Hepatocyte (in vitro differentiated cells): ENCODE measurements at regions not wholly inside any gene's neighbourhood (a gene's known extent, or its start where the extent isn't known, plus 50 kb on each side); places are given as distances from the start of the nearest gene placed in this dataset.

Experiments used
- DNase-seq: peaks from one replicate; pipeline ENCODE4 v3.0.0-alpha.2; 2016; ENCODE audit warnings: low spot score
- H2AFZ ChIP-seq: fragments of 200-600 bp; sonication (generic); 2 replicates; pipeline ENCODE4 v1.6.0; 2016; ENCODE audit warnings: antibody characterized with exemption, mild to moderate bottlenecking
- H3K27ac ChIP-seq: fragments of 200-600 bp; sonication (generic); 2 replicates; pipeline ENCODE4 v1.5.1; 2016; ENCODE audit warnings: mild to moderate bottlenecking
- H3K27me3 ChIP-seq: fragments of 200-600 bp; sonication (generic); 2 replicates; pipeline ENCODE4 v1.6.1; 2016
- H3K36me3 ChIP-seq: fragments of 200-600 bp; sonication (generic); replicated peaks from 2 replicates; pipeline ENCODE4 v1.5.1; 2016; ENCODE audit warnings: low read depth; ENCODE audit not compliant: insufficient read depth
- H3K4me1 ChIP-seq: fragments of 200-600 bp; sonication (generic); 2 replicates; pipeline ENCODE4 v1.5.1; 2016; ENCODE audit warnings: mild to moderate bottlenecking, moderate library complexity; ENCODE audit not compliant: insufficient read depth
- H3K4me2 ChIP-seq: fragments of 200-600 bp; sonication (generic); 2 replicates; pipeline ENCODE4 v1.6.0; 2016
- H3K4me3 ChIP-seq: fragments of 200-600 bp; sonication (generic); 2 replicates; pipeline ENCODE4 v1.5.1; 2016; ENCODE audit warnings: mild to moderate bottlenecking
- H3K79me2 ChIP-seq: fragments of 200-600 bp; sonication (generic); 2 replicates; pipeline ENCODE4 v1.6.0; 2017; ENCODE audit warnings: mild to moderate bottlenecking
- H3K9me2 ChIP-seq: fragments of 200-600 bp; sonication (generic); replicated peaks from 2 replicates; pipeline ENCODE4 v1.6.0; 2017; ENCODE audit warnings: mild to moderate bottlenecking; ENCODE audit not compliant: insufficient read depth
- H3K9me3 ChIP-seq: fragments of 200-600 bp; sonication (generic); 2 replicates; pipeline ENCODE4 v1.5.1; 2016; ENCODE audit warnings: low read depth, mild to moderate bottlenecking
- H4K20me1 ChIP-seq: fragments of 200-600 bp; sonication (generic); 2 replicates; pipeline ENCODE4 v1.6.0; 2016; ENCODE audit warnings: mild to moderate bottlenecking; ENCODE audit not compliant: insufficient read depth, poor library complexity, severe bottlenecking
- EZH2 ChIP-seq: fragments of 200-600 bp; sonication (generic); IDR thresholded peaks from 2 replicates; pipeline ENCODE4 v1.6.1; 2016; ENCODE audit warnings: antibody characterized with exemption, mild to moderate bottlenecking, borderline replicate concordance
- EZH2phosphoT487 ChIP-seq: fragments of 200-600 bp; sonication (generic); IDR thresholded peaks from one replicate; pipeline ENCODE4 v1.6.1; 2018; ENCODE audit warnings: antibody characterized with exemption, mild to moderate bottlenecking, low read depth, moderate library complexity; ENCODE audit not compliant: unreplicated experiment, severe bottlenecking
- WGBS: methylation state at CpG from one replicate; pipeline ENCODE4 v1.1.6; 2016; ENCODE audit warnings: low lambda C conversion rate; ENCODE audit errors: missing lambda C conversion rate; 5-methylcytosine and 5-hydroxymethylcytosine counted together
- TF ChIP-seq, protein P1 (sequence below): fragments of 200-600 bp; sonication (generic); IDR thresholded peaks from 2 replicates; pipeline ENCODE4 v1.5.1; 2016; ENCODE audit warnings: antibody characterized with exemption, mild to moderate bottlenecking; ENCODE audit not compliant: poor library complexity

DNA sequence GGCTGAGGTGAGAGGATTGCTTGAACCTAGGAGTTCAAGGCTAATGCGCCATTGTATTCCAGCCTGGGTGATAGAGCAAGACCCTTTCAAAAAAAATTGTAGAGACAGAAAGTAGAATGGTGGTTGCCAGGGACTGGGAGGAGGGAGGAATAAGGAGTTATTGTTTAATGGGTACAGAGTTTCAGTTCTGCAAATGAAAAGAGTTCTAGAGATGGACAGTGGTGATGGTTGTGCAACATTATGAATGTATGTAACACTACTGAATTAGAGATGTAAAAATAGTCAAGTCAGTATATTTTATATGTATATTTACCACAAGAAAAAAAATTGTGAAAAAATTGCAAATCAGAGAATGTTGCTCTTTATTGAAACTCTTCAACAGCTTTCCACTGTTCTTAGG, 266.5 kb upstream of the NPY start:
- 100% methylated on average over 1 of the region's 1 CpG for WGBS
- no peak overlapping the region for H2AFZ ChIP-seq

DNA sequence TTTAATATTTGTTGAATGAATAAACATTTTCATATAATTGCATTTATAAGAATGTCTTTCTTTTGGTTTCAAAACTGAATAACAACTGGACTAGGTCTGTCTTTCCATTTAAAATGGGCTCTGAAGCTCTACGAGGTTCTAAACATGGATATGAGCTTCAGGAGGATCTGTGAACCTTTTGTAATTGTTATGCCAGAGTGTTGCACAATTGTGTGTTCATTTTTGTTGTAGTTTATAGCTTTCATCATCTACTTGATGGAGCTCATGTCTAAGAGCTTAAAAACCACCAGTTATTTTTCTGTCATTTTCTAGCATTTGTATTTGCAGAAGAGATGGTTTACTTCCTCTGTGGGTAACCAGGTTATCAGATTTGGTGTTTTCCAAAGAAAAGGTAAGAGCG, 265.7 kb upstream of the NPY start:
- no peaks in the 10 kb centered on the region for H3K36me3 ChIP-seq
- no peak overlapping the region for H3K4me3 ChIP-seq
- no peak overlapping the region for H3K27ac ChIP-seq
- H3K4me2 ChIP-seq: no peak overlapping the region
- H3K79me2 ChIP-seq: no peaks in the 10 kb centered on the region
- H3K27me3 ChIP-seq: no peaks in the 10 kb centered on the region
- no peak for DNase-seq
- H3K9me3 ChIP-seq: no peaks in the 10 kb centered on the region
- no peaks in the 10 kb centered on the region for H3K4me1 ChIP-seq
- no peak for TF ChIP-seq EZH2
- TF ChIP-seq, protein P1, sequence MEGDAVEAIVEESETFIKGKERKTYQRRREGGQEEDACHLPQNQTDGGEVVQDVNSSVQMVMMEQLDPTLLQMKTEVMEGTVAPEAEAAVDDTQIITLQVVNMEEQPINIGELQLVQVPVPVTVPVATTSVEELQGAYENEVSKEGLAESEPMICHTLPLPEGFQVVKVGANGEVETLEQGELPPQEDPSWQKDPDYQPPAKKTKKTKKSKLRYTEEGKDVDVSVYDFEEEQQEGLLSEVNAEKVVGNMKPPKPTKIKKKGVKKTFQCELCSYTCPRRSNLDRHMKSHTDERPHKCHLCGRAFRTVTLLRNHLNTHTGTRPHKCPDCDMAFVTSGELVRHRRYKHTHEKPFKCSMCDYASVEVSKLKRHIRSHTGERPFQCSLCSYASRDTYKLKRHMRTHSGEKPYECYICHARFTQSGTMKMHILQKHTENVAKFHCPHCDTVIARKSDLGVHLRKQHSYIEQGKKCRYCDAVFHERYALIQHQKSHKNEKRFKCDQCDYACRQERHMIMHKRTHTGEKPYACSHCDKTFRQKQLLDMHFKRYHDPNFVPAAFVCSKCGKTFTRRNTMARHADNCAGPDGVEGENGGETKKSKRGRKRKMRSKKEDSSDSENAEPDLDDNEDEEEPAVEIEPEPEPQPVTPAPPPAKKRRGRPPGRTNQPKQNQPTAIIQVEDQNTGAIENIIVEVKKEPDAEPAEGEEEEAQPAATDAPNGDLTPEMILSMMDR: no peak
- no peak for TF ChIP-seq EZH2phosphoT487
- H2AFZ ChIP-seq: no peak overlapping the region
- H4K20me1 ChIP-seq: no peaks in the 10 kb centered on the region
- no peaks in the 10 kb centered on the region for H3K9me2 ChIP-seq
- 83% methylated on average over 2 of the region's 2 CpGs for WGBS

More for the DNA sequence above, 266.5 kb upstream of the NPY start:
- H3K9me3 ChIP-seq: no peaks in the 10 kb centered on the region
- no peak overlapping the region for H3K4me3 ChIP-seq
- no peak for TF ChIP-seq EZH2
- TF ChIP-seq, protein P1: no peak
- no peak for TF ChIP-seq EZH2phosphoT487
- H3K79me2 ChIP-seq: no peaks in the 10 kb centered on the region
- no peaks in the 10 kb centered on the region for H3K4me1 ChIP-seq
- H3K9me2 ChIP-seq: no peaks in the 10 kb centered on the region
- no peaks in the 10 kb centered on the region for H3K36me3 ChIP-seq
- H3K27ac ChIP-seq: no peak overlapping the region
- DNase-seq: no peak
- no peaks in the 10 kb centered on the region for H3K27me3 ChIP-seq
- no peak overlapping the region for H3K4me2 ChIP-seq
- no peaks in the 10 kb centered on the region for H4K20me1 ChIP-seq

DNA sequence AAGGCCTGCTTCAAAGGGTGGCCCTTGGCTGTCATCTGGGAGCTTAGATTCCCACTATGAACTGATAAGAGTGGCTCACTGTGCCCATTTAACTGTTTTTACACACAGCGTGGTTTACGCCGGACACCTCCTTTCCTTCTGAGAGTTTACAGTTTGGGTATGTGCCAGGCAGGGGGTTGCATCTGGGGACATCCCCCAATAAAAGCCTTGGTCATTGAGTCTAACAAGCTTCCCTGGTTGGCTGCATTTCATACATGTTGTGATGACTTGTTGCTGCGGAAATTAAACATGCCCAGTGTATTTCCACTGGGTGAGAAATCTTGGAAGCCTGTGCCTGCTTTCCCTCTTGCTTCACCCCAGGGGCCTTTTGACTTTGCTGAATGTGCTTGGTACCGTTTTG, 264.1 kb upstream of the NPY start:
- Histone ChIP-seq H2AFZ (no peak overlapping the region), H3K4me3 (no peak overlapping the region), H3K4me1 (no peaks in the 10 kb centered on the region), H3K79me2 (no peaks in the 10 kb centered on the region), H4K20me1 (no peaks in the 10 kb centered on the region), H3K4me2 (no peak overlapping the region), H3K27me3 (no peaks in the 10 kb centered on the region), H3K9me2 (no peaks in the 10 kb centered on the region), H3K9me3 (no peaks in the 10 kb centered on the region), H3K36me3 (no peaks in the 10 kb centered on the region), H3K27ac (no peak overlapping the region)
- no peak for DNase-seq
- WGBS: 73% methylated on average over 5 of the region's 5 CpGs
- TF ChIP-seq EZH2 (no peak), EZH2phosphoT487 (no peak)
- TF ChIP-seq, protein P1: no peak
